GM10248 (cell line): ENCODE measurements at regions not wholly inside any gene's neighbourhood (a gene's known extent, or its start where the extent isn't known, plus 50 kb on each side); places are given as distances from the start of the nearest gene placed in this dataset.
"Not testable (repeated sequence)": the region's sequence is repeated elsewhere in the genome, so short reads cannot be mapped to it uniquely, and the experiment has no call there.

Experiments
- CTCF ChIA-PET: fragments of 300-600 bp; sonication (Branson Sonifier 250); formaldehyde crosslinking; extraction: SDS; loops from one replicate; lab custom pipeline; 2021; ENCODE audit warnings: antibody characterized with exemption; lab: Yijun Ruan, JAX
- POLR2A ChIA-PET: fragments of 350-650 bp; sonication (Branson Sonifier 250); formaldehyde crosslinking; extraction: SDS; loops from one replicate; lab custom pipeline; 2020; ENCODE audit warnings: antibody characterized with exemption; lab: Yijun Ruan, JAX
- DNase-seq: peaks from one replicate; pipeline ENCODE4 v3.0.0; 2012; ENCODE audit errors: extremely low spot score
- CTCF ChIP-seq: IDR thresholded peaks from 2 replicates; pipeline ENCODE4 v1.5.1; 2012; ENCODE audit warnings: mild to moderate bottlenecking, low read depth; ENCODE audit errors: extremely low read depth, missing control alignments, control extremely low read depth

GRCh38 chr3:16770792-16771191 is 114.0 kb upstream of the PLCL2 start:
- ChIA-PET CTCF (no interaction called here), POLR2A (no interaction called here)
- TF ChIP-seq CTCF: no peak
- DNase-seq: no peak

GRCh38 chr3:16773594-16773993 is 111.2 kb upstream of the PLCL2 start:
- POLR2A ChIA-PET, CTCF ChIA-PET, DNase-seq: not testable (repeated sequence)

- DNase-seq, POLR2A ChIA-PET: not testable (repeated sequence)
- CTCF ChIA-PET: interaction anchor here (1.2 to 1.5 kb wide), 4 partner anchors 9 to 15 kb away, joined by 3 to 4 read pairs (median 3); no protein-coding TSS in a partner anchor
These were observed 110.2 kb upstream of the PLCL2 start for GRCh38 chr3:16774536-16774935.

- TF ChIP-seq CTCF: no peak
- no peak for DNase-seq
- ChIA-PET CTCF (interaction anchor here (1.1 kb wide), 1 partner anchor 22 kb away, joined by 4 read pairs; no protein-coding TSS in a partner anchor), POLR2A (no interaction called here)
These were observed 99.8 kb upstream of the PLCL2 start for GRCh38 chr3:16784973-16785372.

- POLR2A ChIA-PET: no interaction called here
- CTCF ChIA-PET: interaction anchor here (1.1 to 1.3 kb wide), 2 partner anchors 11 to 21 kb away, joined by 4 read pairs; no protein-coding TSS in a partner anchor
- TF ChIP-seq CTCF: no peak
- DNase-seq: no peak
These were observed 99.3 kb upstream of the PLCL2 start for GRCh38 chr3:16785465-16785864.

GRCh38 chr3:16788440-16789056 is 96.2 kb upstream of the PLCL2 start:
- ChIA-PET POLR2A (no interaction called here), CTCF (interaction anchor here (0.9 to 1.6 kb wide), 4 partner anchors 14 to 301 kb away, joined by 3 read pairs; no protein-coding TSS in a partner anchor)
- no peak for TF ChIP-seq CTCF
- no peak for DNase-seq

- no peak for DNase-seq
- ChIA-PET POLR2A (no interaction called here), CTCF (interaction anchor here (0.9 to 1.1 kb wide), 2 partner anchors 15 to 19 kb away, joined by 3 read pairs; no protein-coding TSS in a partner anchor)
- no peak for TF ChIP-seq CTCF
These were observed 95.2 kb upstream of the PLCL2 start for GRCh38 chr3:16789344-16790120.
